SK-N-SH (cell line): ENCODE measurements at regions not wholly inside any gene's neighbourhood (a gene's known extent, or its start where the extent isn't known, plus 50 kb on each side); places are given as distances from the start of the nearest gene placed in this dataset.

Source experiments
- CTCF ChIA-PET: fragments of 300-600, 350-600 bp; formaldehyde crosslinking; extraction: SDS; loops from one replicate; lab custom pipeline; 2021; lab: Yijun Ruan, JAX
- POLR2A ChIA-PET: fragments of 350-600 bp; sonication (Branson Sonifier 250); formaldehyde crosslinking; extraction: SDS; loops from one replicate; lab custom pipeline; 2020; ENCODE audit warnings: antibody characterized with exemption, inconsistent platforms; lab: Yijun Ruan, JAX
- DNase-seq: peaks from one replicate; pipeline ENCODE4 v3.0.0; 2012
- H2AFZ ChIP-seq: fragments of 200-600 bp; sonication (generic); 2 replicates; pipeline ENCODE4 v1.8.1; 2016; ENCODE audit warnings: antibody characterized with exemption, mild to moderate bottlenecking, low read depth
- H3F3A ChIP-seq: fragments of 200-600 bp; sonication (generic); replicated peaks from 2 replicates; pipeline ENCODE3; 2016; ENCODE audit warnings: antibody characterized with exemption, mild to moderate bottlenecking; ENCODE audit not compliant: insufficient read depth
- H3K27ac ChIP-seq, 2 experiments: fragments of 200-500 bp in 1 of 2; fragments of 200-600 bp in 1 of 2; sonication (Bioruptor generic) in 1 of 2; sonication (generic), shearing (Covaris generic) in 1 of 2; 2 replicates each; pipeline versions ENCODE4 v1.5.1 to v1.6.1; 2014 to 2016; ENCODE audit warnings: low read depth in 2 of 2, inconsistent platforms in 1 of 2, low read length in 1 of 2, mild to moderate bottlenecking in 1 of 2, mixed read lengths in 1 of 2
- H3K27me3 ChIP-seq: fragments of 200-600 bp; sonication (generic), shearing (Covaris generic); 2 replicates; pipeline ENCODE4 v1.6.1; 2016; ENCODE audit warnings: mixed run types; ENCODE audit not compliant: insufficient read depth
- H3K36me3 ChIP-seq, 2 experiments: fragments of 200-500 bp in 1 of 2; fragments of 200-600 bp in 1 of 2; sonication (Bioruptor generic) in 1 of 2; sonication (generic) in 1 of 2; replicated peaks in 1 of 2; 2 replicates each; pipeline versions ENCODE3 to v1.5.1; 2014 to 2016; ENCODE audit warnings: low read length in 1 of 2, mild to moderate bottlenecking in 1 of 2; ENCODE audit not compliant: insufficient read depth in 2 of 2, control insufficient read depth in 1 of 2
- H3K4me1 ChIP-seq, 2 experiments: fragments of 200-500 bp in 1 of 2; fragments of 200-600 bp in 1 of 2; sonication (Bioruptor generic) in 1 of 2; sonication (generic), shearing (Covaris generic) in 1 of 2; 2 replicates each; pipeline versions ENCODE4 v1.5.1 to v1.6.1; 2014 to 2016; ENCODE audit warnings: low read depth in 1 of 2, low read length in 1 of 2, mixed run types in 1 of 2; ENCODE audit not compliant: insufficient read depth in 2 of 2, control insufficient read depth in 1 of 2
- H3K4me2 ChIP-seq: fragments of 200-600 bp; sonication (generic), shearing (Covaris generic); 2 replicates; pipeline ENCODE4 v1.6.1; 2017; ENCODE audit warnings: mixed run types
- H3K4me3 ChIP-seq, 2 experiments: fragments of 200-500 bp in 1 of 2; fragments of 200-600 bp in 1 of 2; sonication (Bioruptor generic) in 1 of 2; sonication (generic), shearing (Covaris generic) in 1 of 2; 2 replicates each; pipeline versions ENCODE4 v1.5.1 to v1.8.1; 2014 to 2016; ENCODE audit warnings: low read depth in 2 of 2, inconsistent platforms in 1 of 2, low read length in 1 of 2, mild to moderate bottlenecking in 1 of 2, mixed read lengths in 1 of 2, moderate library complexity in 1 of 2
- H3K79me2 ChIP-seq: fragments of 200-600 bp; sonication (generic); 2 replicates; pipeline ENCODE4 v1.8.1; 2017; ENCODE audit warnings: mild to moderate bottlenecking; ENCODE audit not compliant: insufficient read depth
- H3K9ac ChIP-seq: fragments of 200-600 bp; sonication (generic); 2 replicates; pipeline ENCODE4 v1.6.1; 2017; ENCODE audit warnings: mixed run types
- H3K9me2 ChIP-seq: fragments of 200-600 bp; sonication (generic); 2 replicates; pipeline ENCODE4 v1.6.1; 2017; ENCODE audit warnings: mixed run types
- H3K9me3 ChIP-seq: fragments of 200-600 bp; sonication (generic); 2 replicates; pipeline ENCODE4 v1.6.1; 2017; ENCODE audit warnings: mixed run types, mild to moderate bottlenecking, moderate library complexity
- H4K20me1 ChIP-seq: fragments of 200-600 bp; sonication (generic); 2 replicates; pipeline ENCODE4 v1.6.1; 2017; ENCODE audit warnings: mild to moderate bottlenecking, mixed run types; ENCODE audit not compliant: insufficient read depth
- FOSL2 ChIP-seq: IDR thresholded peaks from 2 replicates; pipeline ENCODE4 v1.4.0; 2012; ENCODE audit warnings: low read depth, mild to moderate bottlenecking, moderate library complexity, borderline replicate concordance
- GABPA ChIP-seq: IDR thresholded peaks from 2 replicates; pipeline ENCODE4 v1.4.0; 2012; ENCODE audit warnings: low read depth, mild to moderate bottlenecking
- GATA2 ChIP-seq: sonication (generic); formaldehyde crosslinking; IDR thresholded peaks from 2 replicates; pipeline ENCODE4 v1.5.0; 2020; ENCODE audit warnings: mild to moderate bottlenecking, missing genetic modification reagents
- RAD21 ChIP-seq: IDR thresholded peaks from 2 replicates; pipeline ENCODE4 v1.6.1; 2012; ENCODE audit warnings: mild to moderate bottlenecking, low read length
- TAF1 ChIP-seq: IDR thresholded peaks from 2 replicates; pipeline ENCODE4 v1.6.1; 2012; ENCODE audit warnings: low read depth, mild to moderate bottlenecking, low read length, moderate library complexity, borderline replicate concordance
- WGBS: methylation state at CpG from one replicate; pipeline ENCODE4 v1.1.6; 2017; ENCODE audit warnings: low lambda C conversion rate; 5-methylcytosine and 5-hydroxymethylcytosine counted together
- TF ChIP-seq, protein P1 (sequence below): fragments of 150-350 bp; IDR thresholded peaks from 2 replicates; pipeline ENCODE4 v1.6.1; 2017; ENCODE audit warnings: antibody characterized with exemption, low read length, low read depth, borderline replicate concordance
- TF ChIP-seq, protein P2 (sequence below): IDR thresholded peaks from 2 replicates; pipeline ENCODE4 v1.6.1; 2012; ENCODE audit warnings: mild to moderate bottlenecking, low read depth, low read length, moderate library complexity
- TF ChIP-seq, protein P3 (sequence below): fragments of 150-350 bp; IDR thresholded peaks from 2 replicates; pipeline ENCODE4 v1.6.1; 2016; ENCODE audit warnings: mild to moderate bottlenecking, low read depth, low read length
- TF ChIP-seq, protein P4 (sequence below): IDR thresholded peaks from 2 replicates; pipeline ENCODE4 v1.4.0; 2012; ENCODE audit warnings: low read depth, borderline replicate concordance
- TF ChIP-seq, protein P5 (sequence below): IDR thresholded peaks from 2 replicates; pipeline ENCODE4; 2012
- TF ChIP-seq, protein P6 (sequence below): IDR thresholded peaks from 2 replicates; pipeline ENCODE4 v1.4.0; 2012; ENCODE audit warnings: low read depth

DNA sequence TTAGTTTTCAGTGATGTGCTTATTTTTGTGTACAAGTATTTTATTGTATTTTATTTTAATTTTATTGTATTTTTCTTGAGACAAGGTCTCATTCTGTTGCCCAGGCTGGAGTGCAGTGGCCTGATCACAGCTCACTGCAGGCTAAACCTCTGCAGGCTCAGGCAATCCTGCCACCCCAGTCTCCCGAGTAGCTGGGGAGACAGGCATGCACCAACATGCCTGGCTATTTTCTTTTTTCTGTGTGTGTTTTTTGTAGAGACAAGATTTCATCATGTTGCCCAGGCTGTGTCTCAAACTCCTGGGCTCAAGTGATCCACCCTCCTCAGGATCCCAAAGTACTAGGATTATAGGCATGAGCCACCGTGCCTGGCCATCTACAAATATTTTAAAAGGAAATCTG lies 146.3 kb downstream of the MANEA start:
- TF ChIP-seq, protein P1, sequence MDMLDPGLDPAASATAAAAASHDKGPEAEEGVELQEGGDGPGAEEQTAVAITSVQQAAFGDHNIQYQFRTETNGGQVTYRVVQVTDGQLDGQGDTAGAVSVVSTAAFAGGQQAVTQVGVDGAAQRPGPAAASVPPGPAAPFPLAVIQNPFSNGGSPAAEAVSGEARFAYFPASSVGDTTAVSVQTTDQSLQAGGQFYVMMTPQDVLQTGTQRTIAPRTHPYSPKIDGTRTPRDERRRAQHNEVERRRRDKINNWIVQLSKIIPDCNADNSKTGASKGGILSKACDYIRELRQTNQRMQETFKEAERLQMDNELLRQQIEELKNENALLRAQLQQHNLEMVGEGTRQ, result no peak
- TF ChIP-seq GABPA (no peak), TAF1 (no peak), FOSL2 (no peak), RAD21 (no peak)
- TF ChIP-seq, protein P2, sequence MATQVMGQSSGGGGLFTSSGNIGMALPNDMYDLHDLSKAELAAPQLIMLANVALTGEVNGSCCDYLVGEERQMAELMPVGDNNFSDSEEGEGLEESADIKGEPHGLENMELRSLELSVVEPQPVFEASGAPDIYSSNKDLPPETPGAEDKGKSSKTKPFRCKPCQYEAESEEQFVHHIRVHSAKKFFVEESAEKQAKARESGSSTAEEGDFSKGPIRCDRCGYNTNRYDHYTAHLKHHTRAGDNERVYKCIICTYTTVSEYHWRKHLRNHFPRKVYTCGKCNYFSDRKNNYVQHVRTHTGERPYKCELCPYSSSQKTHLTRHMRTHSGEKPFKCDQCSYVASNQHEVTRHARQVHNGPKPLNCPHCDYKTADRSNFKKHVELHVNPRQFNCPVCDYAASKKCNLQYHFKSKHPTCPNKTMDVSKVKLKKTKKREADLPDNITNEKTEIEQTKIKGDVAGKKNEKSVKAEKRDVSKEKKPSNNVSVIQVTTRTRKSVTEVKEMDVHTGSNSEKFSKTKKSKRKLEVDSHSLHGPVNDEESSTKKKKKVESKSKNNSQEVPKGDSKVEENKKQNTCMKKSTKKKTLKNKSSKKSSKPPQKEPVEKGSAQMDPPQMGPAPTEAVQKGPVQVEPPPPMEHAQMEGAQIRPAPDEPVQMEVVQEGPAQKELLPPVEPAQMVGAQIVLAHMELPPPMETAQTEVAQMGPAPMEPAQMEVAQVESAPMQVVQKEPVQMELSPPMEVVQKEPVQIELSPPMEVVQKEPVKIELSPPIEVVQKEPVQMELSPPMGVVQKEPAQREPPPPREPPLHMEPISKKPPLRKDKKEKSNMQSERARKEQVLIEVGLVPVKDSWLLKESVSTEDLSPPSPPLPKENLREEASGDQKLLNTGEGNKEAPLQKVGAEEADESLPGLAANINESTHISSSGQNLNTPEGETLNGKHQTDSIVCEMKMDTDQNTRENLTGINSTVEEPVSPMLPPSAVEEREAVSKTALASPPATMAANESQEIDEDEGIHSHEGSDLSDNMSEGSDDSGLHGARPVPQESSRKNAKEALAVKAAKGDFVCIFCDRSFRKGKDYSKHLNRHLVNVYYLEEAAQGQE, result no peak
- Histone ChIP-seq H3K9ac (no peak overlapping the region), H3K4me2 (no peak overlapping the region), H3K27me3 (no peaks in the 10 kb centered on the region), H3K4me3 (no peak overlapping the region), H3K9me2 (no peaks in the 10 kb centered on the region), H3K27ac (no peak overlapping the region), H3K9me3 (no peaks in the 10 kb centered on the region), H4K20me1 (no peaks in the 10 kb centered on the region), H3K36me3 (no peaks in the 10 kb centered on the region), H2AFZ (no peak overlapping the region), H3F3A (no peaks in the 10 kb centered on the region), H3K79me2 (no peaks in the 10 kb centered on the region), H3K4me1 (no peaks in the 10 kb centered on the region)
- WGBS, result 10% methylated on average over 2 of the region's 2 CpGs
- ChIA-PET CTCF (no interaction called here), POLR2A (no interaction called here)
- DNase-seq, result no peak

DNA sequence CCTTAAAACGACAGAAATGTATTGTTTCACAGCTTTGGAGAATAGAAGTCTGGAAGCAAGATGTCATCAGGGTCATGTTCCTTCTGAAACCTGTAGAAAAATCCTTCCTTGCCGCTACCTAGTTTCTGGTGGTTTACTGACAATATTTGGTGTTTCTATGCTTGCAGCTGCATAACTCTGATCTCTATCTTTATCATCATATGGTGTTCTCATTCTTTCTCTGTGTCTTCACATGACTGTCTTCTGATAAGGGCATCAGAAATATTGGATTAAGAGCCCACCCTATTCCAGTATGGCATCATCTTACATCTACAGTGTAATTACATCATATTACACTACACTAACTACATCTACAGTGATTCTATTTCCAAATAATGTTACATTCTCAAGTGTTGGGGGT lies 148.0 kb downstream of the MANEA start:
- Histone ChIP-seq H3K27ac (no peak overlapping the region), H3K4me3 (no peak overlapping the region), H2AFZ (no peak overlapping the region)
- POLR2A ChIA-PET, result no interaction called here
- no peak for DNase-seq
- 39% methylated on average over 2 of the region's 2 CpGs for WGBS
- TF ChIP-seq, protein P3, sequence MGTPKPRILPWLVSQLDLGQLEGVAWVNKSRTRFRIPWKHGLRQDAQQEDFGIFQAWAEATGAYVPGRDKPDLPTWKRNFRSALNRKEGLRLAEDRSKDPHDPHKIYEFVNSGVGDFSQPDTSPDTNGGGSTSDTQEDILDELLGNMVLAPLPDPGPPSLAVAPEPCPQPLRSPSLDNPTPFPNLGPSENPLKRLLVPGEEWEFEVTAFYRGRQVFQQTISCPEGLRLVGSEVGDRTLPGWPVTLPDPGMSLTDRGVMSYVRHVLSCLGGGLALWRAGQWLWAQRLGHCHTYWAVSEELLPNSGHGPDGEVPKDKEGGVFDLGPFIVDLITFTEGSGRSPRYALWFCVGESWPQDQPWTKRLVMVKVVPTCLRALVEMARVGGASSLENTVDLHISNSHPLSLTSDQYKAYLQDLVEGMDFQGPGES, result no peak
- TF ChIP-seq, protein P4, sequence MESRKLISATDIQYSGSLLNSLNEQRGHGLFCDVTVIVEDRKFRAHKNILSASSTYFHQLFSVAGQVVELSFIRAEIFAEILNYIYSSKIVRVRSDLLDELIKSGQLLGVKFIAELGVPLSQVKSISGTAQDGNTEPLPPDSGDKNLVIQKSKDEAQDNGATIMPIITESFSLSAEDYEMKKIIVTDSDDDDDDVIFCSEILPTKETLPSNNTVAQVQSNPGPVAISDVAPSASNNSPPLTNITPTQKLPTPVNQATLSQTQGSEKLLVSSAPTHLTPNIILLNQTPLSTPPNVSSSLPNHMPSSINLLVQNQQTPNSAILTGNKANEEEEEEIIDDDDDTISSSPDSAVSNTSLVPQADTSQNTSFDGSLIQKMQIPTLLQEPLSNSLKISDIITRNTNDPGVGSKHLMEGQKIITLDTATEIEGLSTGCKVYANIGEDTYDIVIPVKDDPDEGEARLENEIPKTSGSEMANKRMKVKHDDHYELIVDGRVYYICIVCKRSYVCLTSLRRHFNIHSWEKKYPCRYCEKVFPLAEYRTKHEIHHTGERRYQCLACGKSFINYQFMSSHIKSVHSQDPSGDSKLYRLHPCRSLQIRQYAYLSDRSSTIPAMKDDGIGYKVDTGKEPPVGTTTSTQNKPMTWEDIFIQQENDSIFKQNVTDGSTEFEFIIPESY, result no peak
- TF ChIP-seq, protein P5, sequence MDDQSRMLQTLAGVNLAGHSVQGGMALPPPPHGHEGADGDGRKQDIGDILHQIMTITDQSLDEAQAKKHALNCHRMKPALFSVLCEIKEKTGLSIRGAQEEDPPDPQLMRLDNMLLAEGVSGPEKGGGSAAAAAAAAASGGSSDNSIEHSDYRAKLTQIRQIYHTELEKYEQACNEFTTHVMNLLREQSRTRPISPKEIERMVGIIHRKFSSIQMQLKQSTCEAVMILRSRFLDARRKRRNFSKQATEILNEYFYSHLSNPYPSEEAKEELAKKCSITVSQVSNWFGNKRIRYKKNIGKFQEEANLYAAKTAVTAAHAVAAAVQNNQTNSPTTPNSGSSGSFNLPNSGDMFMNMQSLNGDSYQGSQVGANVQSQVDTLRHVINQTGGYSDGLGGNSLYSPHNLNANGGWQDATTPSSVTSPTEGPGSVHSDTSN, result no peak
- TF ChIP-seq GATA2 (CRISPR knock-in tag), result no peak
- TF ChIP-seq, protein P6, sequence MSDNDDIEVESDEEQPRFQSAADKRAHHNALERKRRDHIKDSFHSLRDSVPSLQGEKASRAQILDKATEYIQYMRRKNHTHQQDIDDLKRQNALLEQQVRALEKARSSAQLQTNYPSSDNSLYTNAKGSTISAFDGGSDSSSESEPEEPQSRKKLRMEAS, result no peak
- TF ChIP-seq, all 33 proteins: peak for 0
- H3K9ac ChIP-seq, result no peak overlapping the region
- no peaks in the 10 kb centered on the region for H3K9me2 ChIP-seq
- no peak overlapping the region for H3K4me2 ChIP-seq
- no peaks in the 10 kb centered on the region for H3K36me3 ChIP-seq
- H3K79me2 ChIP-seq, result no peaks in the 10 kb centered on the region
- CTCF ChIA-PET, result no interaction called here
- no peaks in the 10 kb centered on the region for H3K9me3 ChIP-seq
- H3K27me3 ChIP-seq, result no peaks in the 10 kb centered on the region
- no peaks in the 10 kb centered on the region for H4K20me1 ChIP-seq
- H3K4me1 ChIP-seq, result no peaks in the 10 kb centered on the region
- H3F3A ChIP-seq, result no peaks in the 10 kb centered on the region
